ENCODE measurements at regions not wholly inside any gene's neighbourhood (a gene's known extent, or its start where the extent isn't known, plus 50 kb on each side); places are given as distances from the start of the nearest gene placed in this dataset.
"Not testable (repeated sequence)": the region's sequence is repeated elsewhere in the genome, so short reads cannot be mapped to it uniquely, and the experiment has no call there.

DNA sequence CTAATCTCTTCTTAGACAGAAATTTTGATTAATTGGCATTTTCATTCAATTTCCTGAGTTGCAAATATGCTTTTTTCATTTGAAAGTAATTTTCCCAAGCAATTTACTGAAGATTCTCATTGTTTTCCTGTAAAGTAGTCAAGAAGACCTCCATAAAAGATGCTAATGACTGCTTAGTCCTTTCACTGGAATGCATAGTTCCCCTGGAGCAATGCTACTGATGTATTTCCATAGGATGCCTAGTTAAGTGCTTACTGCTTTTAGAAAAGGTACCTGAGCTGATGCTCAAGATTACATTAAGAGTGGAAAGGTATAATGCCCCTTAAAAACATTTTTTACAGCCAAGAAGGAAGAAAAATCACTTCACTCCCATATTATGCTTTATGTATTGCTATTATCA is 109.2 kb upstream of the EMB start:
- Histone ChIP-seq H3K27me3 (replicated peaks; ENCODE audit: control insufficient read depth, insufficient read depth, low read length) (no peaks in the 10 kb centered on the region), H3K36me3 (ENCODE audit: control insufficient read depth, insufficient read depth, low read length) (no peaks in the 10 kb centered on the region), H3K4me3 (replicated peaks; ENCODE audit: low read depth, low read length) (no peak overlapping the region)
- TF ChIP-seq, protein P1, sequence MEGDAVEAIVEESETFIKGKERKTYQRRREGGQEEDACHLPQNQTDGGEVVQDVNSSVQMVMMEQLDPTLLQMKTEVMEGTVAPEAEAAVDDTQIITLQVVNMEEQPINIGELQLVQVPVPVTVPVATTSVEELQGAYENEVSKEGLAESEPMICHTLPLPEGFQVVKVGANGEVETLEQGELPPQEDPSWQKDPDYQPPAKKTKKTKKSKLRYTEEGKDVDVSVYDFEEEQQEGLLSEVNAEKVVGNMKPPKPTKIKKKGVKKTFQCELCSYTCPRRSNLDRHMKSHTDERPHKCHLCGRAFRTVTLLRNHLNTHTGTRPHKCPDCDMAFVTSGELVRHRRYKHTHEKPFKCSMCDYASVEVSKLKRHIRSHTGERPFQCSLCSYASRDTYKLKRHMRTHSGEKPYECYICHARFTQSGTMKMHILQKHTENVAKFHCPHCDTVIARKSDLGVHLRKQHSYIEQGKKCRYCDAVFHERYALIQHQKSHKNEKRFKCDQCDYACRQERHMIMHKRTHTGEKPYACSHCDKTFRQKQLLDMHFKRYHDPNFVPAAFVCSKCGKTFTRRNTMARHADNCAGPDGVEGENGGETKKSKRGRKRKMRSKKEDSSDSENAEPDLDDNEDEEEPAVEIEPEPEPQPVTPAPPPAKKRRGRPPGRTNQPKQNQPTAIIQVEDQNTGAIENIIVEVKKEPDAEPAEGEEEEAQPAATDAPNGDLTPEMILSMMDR (IDR thresholded peaks at IDR 0.05; ENCODE audit: insufficient read depth, low read length, poor library complexity, severe bottlenecking): no peak
- DNase-seq (ENCODE audit: extremely low read depth, insufficient read length): no peak

DNA sequence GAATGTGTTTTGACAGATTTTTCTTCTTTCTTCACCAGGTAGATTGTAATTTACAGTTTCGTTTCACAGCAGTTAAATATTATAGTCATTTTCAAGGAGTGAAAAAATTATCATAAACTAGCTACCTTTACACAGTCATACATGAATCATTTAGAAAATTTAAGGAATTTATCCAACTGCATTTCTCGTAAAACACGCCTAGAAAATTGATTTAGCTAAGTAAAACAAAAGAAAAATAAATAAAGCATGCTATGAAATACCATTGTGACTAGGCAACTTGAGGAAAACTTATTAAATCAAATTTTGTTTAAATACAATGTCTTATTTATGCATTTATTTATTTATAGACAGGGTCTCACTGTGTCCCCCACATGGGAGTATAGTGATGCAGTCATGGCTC is 109.9 kb upstream of the EMB start:
- Histone ChIP-seq H3K27me3 (replicated peaks; ENCODE audit: control insufficient read depth, insufficient read depth, low read length) (no peaks in the 10 kb centered on the region), H3K4me3 (replicated peaks; ENCODE audit: low read depth, low read length) (no peak overlapping the region), H3K36me3 (ENCODE audit: control insufficient read depth, insufficient read depth, low read length) (no peaks in the 10 kb centered on the region)
- TF ChIP-seq, protein P1 (IDR thresholded peaks at IDR 0.05; ENCODE audit: insufficient read depth, low read length, poor library complexity, severe bottlenecking): no peak
- DNase-seq (ENCODE audit: extremely low read depth, insufficient read length): no peak

DNA sequence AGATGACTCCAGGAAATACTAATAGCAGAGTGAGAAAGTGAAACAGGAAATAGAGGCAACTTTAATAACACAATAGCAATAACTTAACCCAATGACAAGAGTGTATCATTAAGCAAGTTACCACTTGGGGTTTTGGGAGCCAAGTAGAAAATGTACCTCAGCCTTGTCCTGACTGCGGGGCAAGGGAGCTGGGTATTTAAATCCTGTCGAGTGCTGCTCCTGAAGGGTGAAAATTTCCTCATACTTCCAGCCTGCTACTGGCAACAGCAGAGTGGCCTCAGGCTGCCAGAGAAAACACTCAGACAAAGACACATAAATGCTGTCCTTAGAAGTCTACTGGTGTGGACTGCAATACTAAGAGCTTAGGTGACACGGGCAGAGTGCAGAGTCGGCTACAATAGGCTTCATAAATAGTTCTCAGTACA is 112.5 kb upstream of the EMB start:
- no peaks in the 10 kb centered on the region for H3K36me3 ChIP-seq (ENCODE audit: control insufficient read depth, insufficient read depth, low read length)
- H3K4me3 ChIP-seq (replicated peaks; ENCODE audit: low read depth, low read length): no peak overlapping the region
- no peaks in the 10 kb centered on the region for H3K27me3 ChIP-seq (replicated peaks; ENCODE audit: control insufficient read depth, insufficient read depth, low read length)
- TF ChIP-seq, protein P1 (IDR thresholded peaks at IDR 0.05; ENCODE audit: insufficient read depth, low read length, poor library complexity, severe bottlenecking): no peak
- no peak for DNase-seq (ENCODE audit: extremely low read depth, insufficient read length)

DNA sequence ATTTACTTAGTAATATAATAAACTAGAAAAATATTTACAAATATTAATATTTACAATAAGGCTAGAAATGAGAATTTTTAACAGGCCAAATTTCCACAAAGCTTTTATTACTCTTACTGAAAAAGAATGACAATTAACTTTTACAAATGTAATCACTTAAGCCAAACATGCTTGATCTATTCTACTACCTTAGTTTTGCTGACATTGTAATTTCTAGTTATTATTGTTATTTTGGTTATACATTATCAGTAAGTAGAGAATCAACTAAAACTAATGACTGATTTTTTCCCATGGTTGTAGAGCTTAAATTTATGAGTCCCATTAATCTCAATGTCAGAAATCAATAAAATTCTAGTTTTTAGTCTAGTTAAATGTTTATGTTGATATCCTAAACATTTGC is 107.8 kb upstream of the PARP8 start:
- H3K27me3 ChIP-seq (replicated peaks; ENCODE audit: control insufficient read depth, insufficient read depth, low read length); DNase-seq (ENCODE audit: extremely low read depth, insufficient read length); H3K36me3 ChIP-seq (ENCODE audit: control insufficient read depth, insufficient read depth, low read length); H3K4me3 ChIP-seq (replicated peaks; ENCODE audit: low read depth, low read length): not testable (repeated sequence)

DNA sequence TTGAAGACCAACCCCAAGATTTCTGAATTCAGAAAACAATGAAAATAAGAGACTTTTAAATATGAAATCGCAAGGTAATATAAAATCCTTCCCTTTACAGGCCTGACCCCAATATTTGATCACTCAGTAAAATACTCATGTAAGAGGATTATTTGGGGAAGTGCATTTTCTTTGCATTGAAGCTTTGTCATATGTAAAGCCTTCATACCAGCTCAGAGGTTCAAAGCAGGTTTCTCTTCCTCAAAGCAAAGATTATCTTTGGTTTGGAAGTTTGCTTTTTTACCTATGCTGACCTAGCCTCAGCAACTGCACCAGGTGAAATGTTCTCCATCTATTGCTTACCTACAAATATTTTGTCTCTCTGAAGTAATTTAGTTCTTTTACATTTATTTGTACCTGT is 106.5 kb upstream of the PARP8 start:
- no peak for DNase-seq (ENCODE audit: extremely low read depth, insufficient read length)
- H3K4me3 ChIP-seq (replicated peaks; ENCODE audit: low read depth, low read length): no peak overlapping the region
- no peaks in the 10 kb centered on the region for H3K36me3 ChIP-seq (ENCODE audit: control insufficient read depth, insufficient read depth, low read length)
- TF ChIP-seq, protein P1 (IDR thresholded peaks at IDR 0.05; ENCODE audit: insufficient read depth, low read length, poor library complexity, severe bottlenecking): no peak
- no peaks in the 10 kb centered on the region for H3K27me3 ChIP-seq (replicated peaks; ENCODE audit: control insufficient read depth, insufficient read depth, low read length)

DNA sequence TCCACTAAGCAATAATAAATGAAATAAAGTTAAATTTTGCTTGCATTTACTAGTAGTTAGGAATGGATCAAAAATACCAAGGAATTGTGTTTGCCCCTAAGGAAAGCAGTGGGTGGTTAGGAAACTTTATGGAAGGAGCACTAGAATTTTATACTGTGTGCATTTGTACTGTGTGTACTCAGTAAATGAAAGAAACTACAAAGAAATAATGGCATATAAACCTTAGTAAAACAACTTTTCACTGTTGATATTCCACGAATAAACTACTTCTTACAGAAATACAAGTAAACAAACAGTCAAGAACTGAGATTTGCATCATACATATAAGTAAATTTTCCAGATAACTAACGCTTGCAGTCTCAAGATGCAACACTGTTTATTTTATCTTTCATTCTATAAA is 103.7 kb upstream of the PARP8 start:
- H3K4me3 ChIP-seq (replicated peaks; ENCODE audit: low read depth, low read length): no peak overlapping the region
- TF ChIP-seq, protein P1 (IDR thresholded peaks at IDR 0.05; ENCODE audit: insufficient read depth, low read length, poor library complexity, severe bottlenecking): no peak
- H3K36me3 ChIP-seq (ENCODE audit: control insufficient read depth, insufficient read depth, low read length): no peaks in the 10 kb centered on the region
- no peaks in the 10 kb centered on the region for H3K27me3 ChIP-seq (replicated peaks; ENCODE audit: control insufficient read depth, insufficient read depth, low read length)
- DNase-seq (ENCODE audit: extremely low read depth, insufficient read length): no peak
